SK-N-SH (cell line): ENCODE measurements at regions not wholly inside any gene's neighbourhood (a gene's known extent, or its start where the extent isn't known, plus 50 kb on each side); places are given as distances from the start of the nearest gene placed in this dataset.

Experiments used
- CTCF ChIP-seq: fragments of 200-600 bp; sonication (generic); IDR thresholded peaks from 2 replicates; pipeline ENCODE4 v1.6.1; 2017; ENCODE audit warnings: antibody characterized with exemption, mild to moderate bottlenecking, moderate library complexity
- FOXJ3 ChIP-seq: sonication (generic); formaldehyde crosslinking; IDR thresholded peaks from 2 replicates; pipeline ENCODE4 v1.5.1; 2020; ENCODE audit warnings: mild to moderate bottlenecking, missing genetic modification reagents
- NRF1 ChIP-seq: IDR thresholded peaks from 2 replicates; pipeline ENCODE4 v1.6.1; 2012; ENCODE audit warnings: low read depth, mild to moderate bottlenecking, low read length
- PBX3 ChIP-seq: IDR thresholded peaks from 2 replicates; pipeline ENCODE4; 2012
- RAD21 ChIP-seq: IDR thresholded peaks from 2 replicates; pipeline ENCODE4 v1.6.1; 2012; ENCODE audit warnings: mild to moderate bottlenecking, low read length
- SIN3A ChIP-seq: IDR thresholded peaks from 2 replicates; pipeline ENCODE4 v1.6.1; 2012; ENCODE audit warnings: low read depth, mild to moderate bottlenecking, low read length, moderate library complexity, borderline replicate concordance

GRCh38 chr3:102756706-102757105 is 321.9 kb downstream of the ZPLD1 start:
- TF ChIP-seq CTCF (no peak), PBX3 (no peak), SIN3A (no peak), RAD21 (no peak), NRF1 (no peak), FOXJ3 (no peak)
